ENCODE measurements at regions not wholly inside any gene's neighbourhood (a gene's known extent, or its start where the extent isn't known, plus 50 kb on each side); places are given as distances from the start of the nearest gene placed in this dataset.
A peak's percentile ranks its signal among the peaks of the same experiment; 100 is the strongest.
"Not testable (repeated sequence)": the region's sequence is repeated elsewhere in the genome, so short reads cannot be mapped to it uniquely, and the experiment has no call there.

DNA sequence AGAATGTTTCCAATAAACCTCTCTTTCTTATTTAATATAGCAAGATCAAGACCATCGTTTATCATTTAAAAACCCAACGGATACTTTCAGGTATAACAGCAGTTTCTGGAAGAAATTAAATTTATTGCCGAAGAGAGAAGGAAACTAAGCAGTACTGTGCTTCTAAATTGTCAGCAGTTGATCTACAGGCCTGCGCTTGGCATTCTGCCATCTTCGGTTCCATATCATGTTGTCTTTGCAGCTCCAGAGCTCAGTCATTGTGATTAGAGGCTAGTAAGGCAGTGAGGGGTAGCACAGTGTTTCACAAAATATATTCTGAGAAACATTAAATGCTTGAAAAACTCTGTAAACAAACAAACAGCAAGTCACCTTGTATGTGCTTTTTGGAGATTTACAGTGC lies 301.3 kb downstream of the REEP3 start:
- H3K27me3 ChIP-seq (ENCODE audit: control insufficient read depth, insufficient read depth, low read length), result no peaks in the 10 kb centered on the region
- H3K4me3 ChIP-seq (ENCODE audit: low read depth, low read length), result no peak overlapping the region
- no peak for FAIRE-seq
- TF ChIP-seq, protein P1, sequence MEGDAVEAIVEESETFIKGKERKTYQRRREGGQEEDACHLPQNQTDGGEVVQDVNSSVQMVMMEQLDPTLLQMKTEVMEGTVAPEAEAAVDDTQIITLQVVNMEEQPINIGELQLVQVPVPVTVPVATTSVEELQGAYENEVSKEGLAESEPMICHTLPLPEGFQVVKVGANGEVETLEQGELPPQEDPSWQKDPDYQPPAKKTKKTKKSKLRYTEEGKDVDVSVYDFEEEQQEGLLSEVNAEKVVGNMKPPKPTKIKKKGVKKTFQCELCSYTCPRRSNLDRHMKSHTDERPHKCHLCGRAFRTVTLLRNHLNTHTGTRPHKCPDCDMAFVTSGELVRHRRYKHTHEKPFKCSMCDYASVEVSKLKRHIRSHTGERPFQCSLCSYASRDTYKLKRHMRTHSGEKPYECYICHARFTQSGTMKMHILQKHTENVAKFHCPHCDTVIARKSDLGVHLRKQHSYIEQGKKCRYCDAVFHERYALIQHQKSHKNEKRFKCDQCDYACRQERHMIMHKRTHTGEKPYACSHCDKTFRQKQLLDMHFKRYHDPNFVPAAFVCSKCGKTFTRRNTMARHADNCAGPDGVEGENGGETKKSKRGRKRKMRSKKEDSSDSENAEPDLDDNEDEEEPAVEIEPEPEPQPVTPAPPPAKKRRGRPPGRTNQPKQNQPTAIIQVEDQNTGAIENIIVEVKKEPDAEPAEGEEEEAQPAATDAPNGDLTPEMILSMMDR (IDR thresholded peaks at IDR 0.05; ENCODE audit: insufficient read depth, low read length, severe bottlenecking), result no peak
- DNase-seq (ENCODE audit: low read depth), result no peak
- H3K36me3 ChIP-seq (ENCODE audit: control insufficient read depth, insufficient read depth, low read length), result no peaks in the 10 kb centered on the region

DNA sequence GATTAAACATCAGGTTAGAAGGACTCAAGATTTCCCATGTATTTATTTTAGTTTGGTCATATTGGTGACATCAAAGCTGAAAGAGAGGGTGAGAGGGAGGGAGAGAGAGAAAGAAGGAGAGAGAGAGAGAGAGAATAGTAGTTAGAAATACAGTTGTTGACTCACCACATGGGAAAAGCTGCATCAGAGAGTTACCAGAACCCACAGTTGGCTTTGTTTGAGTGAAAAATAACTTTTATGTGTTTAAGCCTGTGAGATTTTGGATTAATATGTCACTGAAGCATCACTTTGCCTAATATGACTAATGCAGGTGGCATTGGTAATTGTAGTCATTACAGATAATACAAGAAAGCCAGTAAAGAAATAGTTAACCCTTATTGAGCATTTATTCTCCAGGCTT lies 303.9 kb downstream of the REEP3 start:
- no peaks in the 10 kb centered on the region for H3K27me3 ChIP-seq (ENCODE audit: control insufficient read depth, insufficient read depth, low read length)
- TF ChIP-seq, protein P1 (IDR thresholded peaks at IDR 0.05; ENCODE audit: insufficient read depth, low read length, severe bottlenecking), result no peak
- no peaks in the 10 kb centered on the region for H3K36me3 ChIP-seq (ENCODE audit: control insufficient read depth, insufficient read depth, low read length)
- FAIRE-seq (no peak), DNase-seq (ENCODE audit: low read depth) (no peak)
- no peak overlapping the region for H3K4me3 ChIP-seq (ENCODE audit: low read depth, low read length)

DNA sequence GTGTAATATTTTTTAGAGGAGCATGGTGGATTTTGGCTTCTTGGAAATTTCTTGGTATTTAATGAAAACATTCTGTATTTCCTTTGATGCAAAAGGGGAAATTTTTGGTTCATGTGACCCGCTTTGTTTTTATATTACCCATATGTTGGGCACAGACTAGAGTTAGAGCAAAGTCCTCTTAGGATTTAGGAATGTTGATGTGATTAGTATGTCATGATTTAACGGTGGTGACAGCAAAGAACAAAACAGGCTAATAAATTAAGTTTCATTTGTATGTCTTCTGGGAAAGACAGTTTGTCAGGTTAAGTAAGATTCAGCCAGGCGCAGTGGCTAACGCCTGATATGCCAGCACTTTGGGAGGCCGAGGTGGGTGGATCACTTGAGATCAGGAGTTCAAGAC lies 304.6 kb downstream of the REEP3 start:
- TF ChIP-seq, protein P1 (IDR thresholded peaks at IDR 0.05; ENCODE audit: insufficient read depth, low read length, severe bottlenecking), result no peak
- H3K27me3 ChIP-seq (ENCODE audit: control insufficient read depth, insufficient read depth, low read length), result no peaks in the 10 kb centered on the region
- DNase-seq (ENCODE audit: low read depth), result no peak
- no peak overlapping the region for H3K4me3 ChIP-seq (ENCODE audit: low read depth, low read length)
- no peaks in the 10 kb centered on the region for H3K36me3 ChIP-seq (ENCODE audit: control insufficient read depth, insufficient read depth, low read length)
- no peak for FAIRE-seq

DNA sequence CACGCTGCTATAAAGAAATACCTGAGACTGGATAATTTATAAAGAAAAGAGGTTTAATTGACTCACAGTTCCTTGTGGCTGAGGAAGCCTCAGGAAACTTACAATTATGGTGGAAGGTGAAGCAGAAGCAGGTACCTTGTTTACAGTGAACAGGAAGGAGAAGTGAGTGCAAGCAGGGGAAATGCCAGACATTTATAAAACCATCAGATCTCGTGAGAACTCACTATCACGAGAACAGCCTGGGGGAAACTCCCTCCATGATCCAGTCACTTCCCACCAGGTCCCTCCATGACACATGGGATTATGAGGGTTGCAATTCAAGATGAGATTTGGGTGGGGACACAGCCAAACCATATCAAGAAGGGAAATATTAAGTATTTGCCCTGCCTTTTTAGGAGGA lies 305.8 kb downstream of the REEP3 start:
- not testable (repeated sequence) for H3K27me3 ChIP-seq (ENCODE audit: control insufficient read depth, insufficient read depth, low read length); H3K36me3 ChIP-seq (ENCODE audit: control insufficient read depth, insufficient read depth, low read length); H3K4me3 ChIP-seq (ENCODE audit: low read depth, low read length); FAIRE-seq; DNase-seq (ENCODE audit: low read depth)

DNA sequence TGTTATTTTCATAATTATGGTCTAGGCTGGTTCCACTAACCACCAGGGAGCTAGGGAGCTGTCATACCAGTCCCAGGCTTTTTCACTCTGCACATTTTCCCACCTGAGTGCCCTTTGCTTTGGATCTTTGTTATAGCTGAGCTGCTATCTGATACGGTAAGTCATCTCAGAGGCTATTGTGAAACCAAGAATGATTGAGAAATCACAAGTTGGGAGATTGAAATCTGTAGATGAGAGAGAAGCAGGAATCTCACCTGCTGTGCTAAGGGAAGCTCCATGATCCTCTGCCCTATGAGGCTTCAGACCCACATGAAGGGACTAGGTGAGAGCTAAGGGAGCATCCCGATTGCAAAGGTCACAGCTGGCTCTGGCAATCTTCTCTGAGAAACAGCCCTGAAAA lies 307.8 kb downstream of the REEP3 start:
- FAIRE-seq (no peak), DNase-seq (ENCODE audit: low read depth) (peak; percentile 49)
- TF ChIP-seq, protein P1 (IDR thresholded peaks at IDR 0.05; ENCODE audit: insufficient read depth, low read length, severe bottlenecking), result no peak

DNA sequence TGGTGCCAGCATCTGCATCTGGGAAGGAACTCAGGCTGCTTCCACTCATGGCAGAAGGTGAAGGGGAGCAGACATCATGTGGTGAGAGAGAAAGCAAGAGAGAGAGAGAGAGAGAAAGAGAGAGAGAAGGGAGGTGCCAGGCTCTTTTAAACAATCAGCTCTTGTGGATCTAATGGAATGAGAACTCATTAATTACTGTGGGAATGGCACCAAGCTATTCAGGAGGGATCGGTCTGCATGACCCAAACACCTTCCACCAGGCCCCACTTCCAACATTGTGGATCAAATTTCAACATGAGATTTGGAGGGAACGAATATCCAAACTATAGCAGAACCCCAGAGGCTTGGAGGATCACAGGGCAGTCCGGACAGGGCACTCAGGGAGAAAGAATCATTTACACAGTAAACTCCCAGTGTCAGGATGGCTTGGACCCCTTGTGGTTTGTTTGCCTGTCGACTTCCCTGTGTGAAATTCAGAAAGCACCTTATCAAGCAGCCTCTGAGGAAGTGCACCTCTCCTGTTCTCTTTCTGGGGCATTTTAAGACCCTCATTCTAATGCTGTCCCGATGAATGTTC lies 308.5 kb downstream of the REEP3 start:
- no peaks in the 10 kb centered on the region for H3K27me3 ChIP-seq (ENCODE audit: control insufficient read depth, insufficient read depth, low read length)
- TF ChIP-seq, protein P1 (IDR thresholded peaks at IDR 0.05; ENCODE audit: insufficient read depth, low read length, severe bottlenecking), result no peak
- H3K4me3 ChIP-seq (ENCODE audit: low read depth, low read length), result no peak overlapping the region
- H3K36me3 ChIP-seq (ENCODE audit: control insufficient read depth, insufficient read depth, low read length), result no peaks in the 10 kb centered on the region
- DNase-seq (ENCODE audit: low read depth), result no peak
- FAIRE-seq, result no peak

More for the DNA sequence above, 307.8 kb downstream of the REEP3 start:
- Histone ChIP-seq H3K27me3 (ENCODE audit: control insufficient read depth, insufficient read depth, low read length) (no peaks in the 10 kb centered on the region), H3K4me3 (ENCODE audit: low read depth, low read length) (no peak overlapping the region), H3K36me3 (ENCODE audit: control insufficient read depth, insufficient read depth, low read length) (no peaks in the 10 kb centered on the region)

Measured in bronchial epithelial cell (primary cell).